Thyroid gland (tissue), 4 donors: ENCODE measurements at regions not wholly inside any gene's neighbourhood (a gene's known extent, or its start where the extent isn't known, plus 50 kb on each side); places are given as distances from the start of the nearest gene placed in this dataset.

Experiments used
- DNase-seq, 2 donors: peaks; one replicate each; pipeline ENCODE4 v3.0.0-alpha.2; 2019
- H3K27ac ChIP-seq, 3 donors: fragments of 200-600 bp; sonication (generic); 1 replicate in 2 of 3; 2 replicates in 1 of 3; pipeline ENCODE4 v1.5.1; 2016 to 2019; ENCODE audit warnings: mild to moderate bottlenecking in 1 of 3, moderate library complexity in 1 of 3
- H3K27me3 ChIP-seq: fragments of 200-600 bp; sonication (generic); one replicate; pipeline ENCODE4 v1.5.1; 2019
- H3K36me3 ChIP-seq, 2 donors: fragments of 200-600 bp; sonication (generic); one replicate each; pipeline ENCODE4 v1.5.1; 2016 to 2019
- H3K4me1 ChIP-seq, 2 donors: fragments of 200-600 bp; sonication (generic); one replicate each; pipeline ENCODE4 v1.5.1; 2017 to 2019
- H3K4me3 ChIP-seq, 3 donors: fragments of 200-600 bp; sonication (generic); replicated peaks in 1 of 3; 1 replicate in 2 of 3; 2 replicates in 1 of 3; pipeline ENCODE4 v1.5.1; 2016; ENCODE audit warnings: mild to moderate bottlenecking in 1 of 3
- H3K9me3 ChIP-seq: fragments of 200-600 bp; sonication (generic); one replicate; pipeline ENCODE4 v1.5.1; 2017
- POLR2A ChIP-seq, 2 donors: fragments of 450-650 bp; IDR thresholded peaks; one replicate each; pipeline ENCODE4 v1.6.1; 2017; ENCODE audit warnings: antibody characterized with exemption in 2 of 2, mild to moderate bottlenecking in 2 of 2, moderate library complexity in 1 of 2
- WGBS, 2 donors: methylation state at CpG; one replicate each; pipeline ENCODE4 v1.1.5; 2017; 5-methylcytosine and 5-hydroxymethylcytosine counted together
- intact Hi-C: fragments of 100-400 bp; cut with DNase I; formaldehyde crosslinking; loops from one replicate; pipeline ENCODE4 v1.15.1; 2023
- TF ChIP-seq, protein P1 (sequence below), 6 experiments: fragments of 200-600 bp in 3 of 6; fragments of 450-650 bp in 3 of 6; sonication (generic) in 3 of 6; IDR thresholded peaks; one replicate each; pipeline ENCODE4 v1.5.1; 2016 to 2019; ENCODE audit warnings: antibody characterized with exemption in 6 of 6, mild to moderate bottlenecking in 2 of 6, inconsistent platforms in 1 of 6, moderate library complexity in 1 of 6

DNA sequence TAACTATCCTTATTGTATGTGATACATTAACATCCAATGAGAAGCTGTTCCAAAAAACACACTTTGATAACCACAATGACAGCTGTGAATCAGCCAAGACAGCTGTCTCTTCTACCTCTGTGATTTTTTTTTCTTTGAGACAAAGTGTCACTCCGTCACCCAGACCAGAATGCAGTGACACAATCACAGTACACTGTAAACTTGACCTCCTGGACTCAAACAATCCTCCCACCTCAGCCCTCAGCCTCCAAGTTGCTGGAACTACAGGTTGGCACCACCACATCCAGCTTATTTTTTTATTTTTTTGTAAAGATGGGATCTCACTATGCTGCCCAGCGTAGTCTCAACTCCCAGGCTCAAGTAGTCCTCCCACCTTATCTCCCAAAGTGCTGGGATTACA is 73.5 kb upstream of the TMCO5A start:
- intact Hi-C loops = no loop called here
- TF ChIP-seq, protein P1, sequence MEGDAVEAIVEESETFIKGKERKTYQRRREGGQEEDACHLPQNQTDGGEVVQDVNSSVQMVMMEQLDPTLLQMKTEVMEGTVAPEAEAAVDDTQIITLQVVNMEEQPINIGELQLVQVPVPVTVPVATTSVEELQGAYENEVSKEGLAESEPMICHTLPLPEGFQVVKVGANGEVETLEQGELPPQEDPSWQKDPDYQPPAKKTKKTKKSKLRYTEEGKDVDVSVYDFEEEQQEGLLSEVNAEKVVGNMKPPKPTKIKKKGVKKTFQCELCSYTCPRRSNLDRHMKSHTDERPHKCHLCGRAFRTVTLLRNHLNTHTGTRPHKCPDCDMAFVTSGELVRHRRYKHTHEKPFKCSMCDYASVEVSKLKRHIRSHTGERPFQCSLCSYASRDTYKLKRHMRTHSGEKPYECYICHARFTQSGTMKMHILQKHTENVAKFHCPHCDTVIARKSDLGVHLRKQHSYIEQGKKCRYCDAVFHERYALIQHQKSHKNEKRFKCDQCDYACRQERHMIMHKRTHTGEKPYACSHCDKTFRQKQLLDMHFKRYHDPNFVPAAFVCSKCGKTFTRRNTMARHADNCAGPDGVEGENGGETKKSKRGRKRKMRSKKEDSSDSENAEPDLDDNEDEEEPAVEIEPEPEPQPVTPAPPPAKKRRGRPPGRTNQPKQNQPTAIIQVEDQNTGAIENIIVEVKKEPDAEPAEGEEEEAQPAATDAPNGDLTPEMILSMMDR (IDR thresholded peaks at IDR 0.05) = no peak
- Histone ChIP-seq H3K4me3 (no peak overlapping the region), H3K27ac (no peak overlapping the region), H3K36me3 (no peaks in the 10 kb centered on the region), H3K9me3 (no peaks in the 10 kb centered on the region), H3K4me1 (no peaks in the 10 kb centered on the region), H3K27me3 (no peaks in the 10 kb centered on the region)
- DNase-seq = no peak
- WGBS, 2 donors = 71 to 95% methylated on average over 2 of the region's 2 CpGs

GRCh38 chr15:37865687-37866086 is 68.8 kb upstream of the TMCO5A start:
- no peak overlapping the region for H3K27ac ChIP-seq
- H3K9me3 ChIP-seq = no peaks in the 10 kb centered on the region
- intact Hi-C loops = no loop called here
- H3K27me3 ChIP-seq = no peaks in the 10 kb centered on the region
- no peak overlapping the region for H3K4me3 ChIP-seq
- no peaks in the 10 kb centered on the region for H3K36me3 ChIP-seq
- no peak for DNase-seq
- no peak for TF ChIP-seq POLR2A (IDR thresholded peaks at IDR 0.05)
- TF ChIP-seq, protein P1 (IDR thresholded peaks at IDR 0.05) = no peak
- WGBS, 2 donors = 92 to 94% methylated on average over 1 of the region's 1 CpG
- peaks cover 0 to 5% of the 10 kb centered on the region in 2 donors for H3K4me1 ChIP-seq

DNA sequence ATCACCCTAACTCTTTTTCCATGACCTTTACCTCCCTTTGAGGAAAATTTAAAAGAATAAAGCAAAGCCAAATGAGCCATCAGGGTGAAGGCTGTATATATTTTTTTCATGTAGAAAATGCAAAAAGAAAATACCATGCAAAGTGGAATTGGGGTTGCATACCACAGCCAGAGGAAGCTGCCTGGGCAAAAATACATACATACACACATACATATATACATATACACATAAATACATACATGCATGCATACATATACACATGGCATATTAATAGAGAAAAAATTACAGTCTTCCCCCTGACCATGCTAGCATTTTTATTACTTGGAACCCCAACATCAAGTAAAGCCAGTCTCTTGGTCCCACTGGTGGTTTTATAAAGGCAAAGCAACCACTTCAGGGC is 63.7 kb upstream of the TMCO5A start:
- Histone ChIP-seq H3K27me3 (no peaks in the 10 kb centered on the region), H3K4me1 (peaks cover 0 to 11% of the 10 kb centered on the region in 2 donors), H3K36me3 (no peaks in the 10 kb centered on the region), H3K27ac (no peak overlapping the region), H3K4me3 (no peak overlapping the region), H3K9me3 (no peaks in the 10 kb centered on the region)
- intact Hi-C loops = no loop called here
- DNase-seq = no peak
- TF ChIP-seq, protein P1 (IDR thresholded peaks at IDR 0.05) = no peak
- TF ChIP-seq POLR2A (IDR thresholded peaks at IDR 0.05) = no peak

DNA sequence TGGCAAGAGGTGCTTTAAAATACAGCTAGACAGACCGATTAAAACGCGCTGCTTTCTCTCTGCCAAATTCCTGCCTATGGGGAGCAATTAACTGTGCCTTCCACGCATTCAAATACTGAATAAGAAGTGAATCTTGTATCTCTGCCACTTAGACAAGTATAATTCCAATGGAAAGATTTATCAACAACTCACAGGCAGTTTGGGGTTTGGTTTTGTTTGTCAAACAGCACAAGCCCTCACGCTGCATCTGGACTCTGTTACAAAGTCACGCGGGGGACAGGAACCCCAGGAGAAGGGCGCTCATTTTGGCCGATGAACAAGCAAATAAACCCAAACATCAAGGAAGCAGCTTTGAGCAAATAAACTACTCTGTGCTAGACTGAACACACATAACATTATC is 61.8 kb upstream of the TMCO5A start:
- no peaks in the 10 kb centered on the region for H3K9me3 ChIP-seq
- H3K4me3 ChIP-seq = no peak overlapping the region
- no peak overlapping the region for H3K27ac ChIP-seq
- peaks cover 0 to 11% of the 10 kb centered on the region in 2 donors for H3K4me1 ChIP-seq
- no peaks in the 10 kb centered on the region for H3K27me3 ChIP-seq
- 69 to 79% methylated on average over 9 of the region's 9 CpGs for WGBS, 2 donors
- TF ChIP-seq, protein P1 (IDR thresholded peaks at IDR 0.05) = no peak
- TF ChIP-seq POLR2A (IDR thresholded peaks at IDR 0.05) = no peak
- no peaks in the 10 kb centered on the region for H3K36me3 ChIP-seq
- no peak for DNase-seq
- intact Hi-C loops = no loop called here

DNA sequence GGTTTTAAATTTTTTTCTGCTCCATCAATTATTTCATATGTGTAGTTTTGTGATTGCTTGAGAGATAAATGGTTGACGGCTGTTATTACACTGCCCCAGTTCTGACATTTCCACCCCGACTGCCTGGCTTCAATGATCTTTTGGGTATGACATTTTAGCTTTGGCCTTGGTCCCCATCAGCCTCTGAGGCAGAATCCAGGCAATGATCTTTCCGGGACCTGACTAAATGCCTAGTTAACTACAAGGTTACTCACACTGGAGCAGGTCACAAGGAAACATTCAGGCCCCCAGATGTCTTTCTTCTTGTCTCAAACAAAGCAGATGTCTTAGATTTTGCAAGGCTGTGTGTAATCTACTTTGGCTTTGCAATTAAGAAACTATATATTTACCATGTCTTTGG is 61.1 kb upstream of the TMCO5A start:
- intact Hi-C loops = no loop called here

More for the DNA sequence above, 61.1 kb upstream of the TMCO5A start:
- no peak for TF ChIP-seq POLR2A (IDR thresholded peaks at IDR 0.05)
- TF ChIP-seq, protein P1 (IDR thresholded peaks at IDR 0.05) = no peak
- Histone ChIP-seq H3K36me3 (no peaks in the 10 kb centered on the region), H3K4me1 (peaks cover 6 to 11% of the 10 kb centered on the region in 2 donors), H3K9me3 (no peaks in the 10 kb centered on the region), H3K27ac (no peak overlapping the region), H3K4me3 (no peak overlapping the region), H3K27me3 (no peaks in the 10 kb centered on the region)
- 75 to 87% methylated on average over 3 of the region's 3 CpGs for WGBS, 2 donors
- DNase-seq = no peak
